ENCODE measurements at regions not wholly inside any gene's neighbourhood (a gene's known extent, or its start where the extent isn't known, plus 50 kb on each side); places are given as distances from the start of the nearest gene placed in this dataset.

DNA sequence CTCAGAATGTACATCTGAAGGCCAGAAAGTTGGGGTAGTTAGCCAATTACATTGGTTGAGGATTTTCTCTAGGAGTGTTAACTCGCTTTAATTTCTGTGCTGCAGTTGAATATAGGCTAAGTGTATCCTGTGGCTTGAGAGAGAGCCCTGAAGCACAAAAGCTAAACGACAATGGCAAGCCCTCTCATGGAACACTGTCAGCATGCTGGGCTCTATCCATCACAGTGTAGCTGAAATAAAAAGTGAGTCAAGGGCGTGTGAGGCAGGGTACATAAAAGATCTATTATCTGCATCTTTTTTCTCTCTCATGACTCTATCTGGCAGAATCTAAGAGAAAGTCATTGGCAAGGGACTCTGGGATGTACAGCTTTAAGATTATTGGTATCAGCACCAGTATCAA lies 254.2 kb upstream of the GRIA1 start:
- ChIA-PET CTCF (no interaction called here), RAD21 (ENCODE audit: low non-redundant PET in 1 of 2, low total read pairs in 2 of 2, uncharacterized antibody in 2 of 2, unreplicated experiment in 2 of 2) (no interaction called here), POLR2A (no interaction called here)
- H3K9ac ChIP-seq (ENCODE audit: low read length) = no peak overlapping the region
- TF ChIP-seq EZH2 (IDR thresholded peaks at IDR 0.05) (no peak), TCF7L2 (IDR thresholded peaks at IDR 0.05; ENCODE audit: borderline replicate concordance, extremely low read depth, insufficient read depth, insufficient read length) (no peak), ZNF274 (IDR thresholded peaks at IDR 0.05; ENCODE audit: low read depth, low read length) (no peak), POLR2A (IDR thresholded peaks at IDR 0.05; ENCODE audit: borderline replicate concordance, extremely low read depth, insufficient read depth, insufficient read length) (no peak), CEBPB (IDR thresholded peaks at IDR 0.05; ENCODE audit: low read depth) (no peak)
- TF ChIP-seq, protein P1, sequence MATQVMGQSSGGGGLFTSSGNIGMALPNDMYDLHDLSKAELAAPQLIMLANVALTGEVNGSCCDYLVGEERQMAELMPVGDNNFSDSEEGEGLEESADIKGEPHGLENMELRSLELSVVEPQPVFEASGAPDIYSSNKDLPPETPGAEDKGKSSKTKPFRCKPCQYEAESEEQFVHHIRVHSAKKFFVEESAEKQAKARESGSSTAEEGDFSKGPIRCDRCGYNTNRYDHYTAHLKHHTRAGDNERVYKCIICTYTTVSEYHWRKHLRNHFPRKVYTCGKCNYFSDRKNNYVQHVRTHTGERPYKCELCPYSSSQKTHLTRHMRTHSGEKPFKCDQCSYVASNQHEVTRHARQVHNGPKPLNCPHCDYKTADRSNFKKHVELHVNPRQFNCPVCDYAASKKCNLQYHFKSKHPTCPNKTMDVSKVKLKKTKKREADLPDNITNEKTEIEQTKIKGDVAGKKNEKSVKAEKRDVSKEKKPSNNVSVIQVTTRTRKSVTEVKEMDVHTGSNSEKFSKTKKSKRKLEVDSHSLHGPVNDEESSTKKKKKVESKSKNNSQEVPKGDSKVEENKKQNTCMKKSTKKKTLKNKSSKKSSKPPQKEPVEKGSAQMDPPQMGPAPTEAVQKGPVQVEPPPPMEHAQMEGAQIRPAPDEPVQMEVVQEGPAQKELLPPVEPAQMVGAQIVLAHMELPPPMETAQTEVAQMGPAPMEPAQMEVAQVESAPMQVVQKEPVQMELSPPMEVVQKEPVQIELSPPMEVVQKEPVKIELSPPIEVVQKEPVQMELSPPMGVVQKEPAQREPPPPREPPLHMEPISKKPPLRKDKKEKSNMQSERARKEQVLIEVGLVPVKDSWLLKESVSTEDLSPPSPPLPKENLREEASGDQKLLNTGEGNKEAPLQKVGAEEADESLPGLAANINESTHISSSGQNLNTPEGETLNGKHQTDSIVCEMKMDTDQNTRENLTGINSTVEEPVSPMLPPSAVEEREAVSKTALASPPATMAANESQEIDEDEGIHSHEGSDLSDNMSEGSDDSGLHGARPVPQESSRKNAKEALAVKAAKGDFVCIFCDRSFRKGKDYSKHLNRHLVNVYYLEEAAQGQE (IDR thresholded peaks at IDR 0.05; ENCODE audit: low read depth) = no peak
- no peak overlapping the region for H3K4me2 ChIP-seq (ENCODE audit: low read length)
- BruUV-seq (replicated peaks) = no TSS peak
- no peaks in the 10 kb centered on the region for H3K79me2 ChIP-seq (ENCODE audit: insufficient read depth, low read length)
- DNase-seq (ENCODE audit: low read depth, low spot score) = no peak
- intact Hi-C loops (cut with micrococcal nuclease) = no loop called here
- no peaks in the 10 kb centered on the region for H3K27me3 ChIP-seq (ENCODE audit: insufficient read depth, low read length)
- H2AFZ ChIP-seq (ENCODE audit: low read depth, low read length, poor library complexity, severe bottlenecking) = no peak overlapping the region
- H3K27ac ChIP-seq (ENCODE audit: low read depth, low read length) = no peak overlapping the region
- H3K9me2 ChIP-seq (ENCODE audit: insufficient read depth) = no peaks in the 10 kb centered on the region
- H3K9me3 ChIP-seq (ENCODE audit: control insufficient read depth in 1 of 2, insufficient read depth in 1 of 2, low read depth in 1 of 2, low read length in 2 of 2) = no peaks in the 10 kb centered on the region; a peak in 1 of 4 replicates
- H4K20me1 ChIP-seq (ENCODE audit: insufficient read depth) = no peaks in the 10 kb centered on the region
- no peaks in the 10 kb centered on the region for H3K4me1 ChIP-seq (ENCODE audit: control insufficient read depth in 1 of 2, insufficient read depth in 2 of 2, low read length in 2 of 2)
- no peak overlapping the region for H3K4me3 ChIP-seq (replicated peaks in 1 of 2; ENCODE audit: low read depth in 1 of 2, low read length in 2 of 2)
- H3K36me3 ChIP-seq (ENCODE audit: control insufficient read depth in 1 of 2, insufficient read depth in 2 of 2, low read length in 2 of 2) = no peaks in the 10 kb centered on the region
- no peak for ATAC-seq
